ENCODE measurements at regions not wholly inside any gene's neighbourhood (a gene's known extent, or its start where the extent isn't known, plus 50 kb on each side); places are given as distances from the start of the nearest gene placed in this dataset.

DNA sequence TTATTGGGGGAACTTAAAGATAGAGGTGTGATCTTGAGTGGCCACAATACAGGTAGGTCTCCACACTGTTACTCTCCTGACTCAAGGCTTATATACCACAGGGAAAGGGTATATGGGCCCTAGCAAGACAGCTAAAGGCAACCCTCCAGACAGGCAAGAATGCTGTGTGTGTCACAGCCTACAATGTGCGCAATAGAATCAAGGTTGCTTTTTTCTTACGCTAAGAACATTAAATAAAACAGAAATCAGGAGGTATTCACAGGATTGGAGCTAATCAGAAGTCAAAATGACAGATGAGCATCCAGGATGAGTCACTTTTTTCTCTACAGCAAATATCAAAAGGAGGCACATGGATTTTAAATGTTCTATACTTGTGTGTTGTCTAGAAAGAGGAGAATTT is 1797.9 kb upstream of the SEL1L start:
- TF ChIP-seq, protein P1, sequence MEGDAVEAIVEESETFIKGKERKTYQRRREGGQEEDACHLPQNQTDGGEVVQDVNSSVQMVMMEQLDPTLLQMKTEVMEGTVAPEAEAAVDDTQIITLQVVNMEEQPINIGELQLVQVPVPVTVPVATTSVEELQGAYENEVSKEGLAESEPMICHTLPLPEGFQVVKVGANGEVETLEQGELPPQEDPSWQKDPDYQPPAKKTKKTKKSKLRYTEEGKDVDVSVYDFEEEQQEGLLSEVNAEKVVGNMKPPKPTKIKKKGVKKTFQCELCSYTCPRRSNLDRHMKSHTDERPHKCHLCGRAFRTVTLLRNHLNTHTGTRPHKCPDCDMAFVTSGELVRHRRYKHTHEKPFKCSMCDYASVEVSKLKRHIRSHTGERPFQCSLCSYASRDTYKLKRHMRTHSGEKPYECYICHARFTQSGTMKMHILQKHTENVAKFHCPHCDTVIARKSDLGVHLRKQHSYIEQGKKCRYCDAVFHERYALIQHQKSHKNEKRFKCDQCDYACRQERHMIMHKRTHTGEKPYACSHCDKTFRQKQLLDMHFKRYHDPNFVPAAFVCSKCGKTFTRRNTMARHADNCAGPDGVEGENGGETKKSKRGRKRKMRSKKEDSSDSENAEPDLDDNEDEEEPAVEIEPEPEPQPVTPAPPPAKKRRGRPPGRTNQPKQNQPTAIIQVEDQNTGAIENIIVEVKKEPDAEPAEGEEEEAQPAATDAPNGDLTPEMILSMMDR (IDR thresholded peaks at IDR 0.05; ENCODE audit: low read length): no peak
- TF ChIP-seq EZH2 (IDR thresholded peaks at IDR 0.05; ENCODE audit: borderline replicate concordance, low read length): no peak
